ENCODE measurements at regions not wholly inside any gene's neighbourhood (a gene's known extent, or its start where the extent isn't known, plus 50 kb on each side); places are given as distances from the start of the nearest gene placed in this dataset.
A peak's percentile ranks its signal among the peaks of the same experiment; 100 is the strongest.

- no peak for DNase-seq
These were observed 84.9 kb upstream of the INHBA start for GRCh38 chr7:41787651-41788350.

GRCh38 chr7:41786944-41787343, 84.1 kb upstream of the INHBA start:
- DNase-seq, result no peak

GRCh38 chr7:41786404-41786803, 83.5 kb upstream of the INHBA start:
- no peak for DNase-seq

GRCh38 chr7:41785840-41786239, 83.0 kb upstream of the INHBA start:
- DNase-seq, result no peak

GRCh38 chr7:41785265-41785664, 82.4 kb upstream of the INHBA start:
- no peak for DNase-seq

- DNase-seq, result no peak
These were observed 77.0 kb upstream of the INHBA start for GRCh38 chr7:41779918-41780317.

GRCh38 chr7:41777894-41778596, 75.2 kb upstream of the INHBA start:
- DNase-seq, result no peak

- no peak for DNase-seq
These were observed 72.1 kb upstream of the INHBA start for GRCh38 chr7:41774966-41775365.

- DNase-seq, result no peak
These were observed 70.9 kb upstream of the INHBA start for GRCh38 chr7:41773756-41774155.

- DNase-seq, result no peak
These were observed 68.8 kb upstream of the INHBA start for GRCh38 chr7:41771717-41772116.

GRCh38 chr7:41769162-41769561, 66.3 kb upstream of the INHBA start:
- no peak for DNase-seq

GRCh38 chr7:41763626-41764025, 60.7 kb upstream of the INHBA start:
- peak; percentile 48 for DNase-seq

GRCh38 chr7:41762641-41763040, 59.8 kb upstream of the INHBA start:
- DNase-seq, result no peak

GRCh38 chr7:41760293-41760692, 57.4 kb upstream of the INHBA start:
- DNase-seq, result peak; percentile 22

GRCh38 chr7:41758321-41758720, 55.4 kb upstream of the INHBA start:
- DNase-seq, result no peak

GRCh38 chr7:41756650-41757182, 53.8 kb upstream of the INHBA start:
- no peak for DNase-seq

- no peak for DNase-seq
These were observed 52.2 kb upstream of the INHBA start for GRCh38 chr7:41755096-41755495.

GRCh38 chr7:41754046-41754445, 51.2 kb upstream of the INHBA start:
- DNase-seq, result no peak

Measured in fibroblast of skin of right biceps (primary cell).